Mesothelial cell of epicardium (in vitro differentiated cells): ENCODE measurements at regions not wholly inside any gene's neighbourhood (a gene's known extent, or its start where the extent isn't known, plus 50 kb on each side); places are given as distances from the start of the nearest gene placed in this dataset.

Experiments
- DNase-seq, 2 experiments: peaks; one replicate each; pipeline ENCODE4 v3.0.0; 2021; ENCODE audit warnings: low spot score in 2 of 2; ENCODE audit not compliant: unreplicated experiment in 2 of 2
- H3K27ac Mint-ChIP-seq: 2 replicates; pipeline ENCODE4 v1.8.0; 2021; ENCODE audit warnings: mixed read lengths
- H3K27me3 Mint-ChIP-seq: 2 replicates; pipeline ENCODE4 v1.8.0; 2021; ENCODE audit warnings: low read depth, mixed read lengths
- H3K36me3 Mint-ChIP-seq: 2 replicates; pipeline ENCODE4 v1.8.0; 2021; ENCODE audit warnings: mixed read lengths
- H3K4me1 Mint-ChIP-seq: 2 replicates; pipeline ENCODE4 v1.8.0; 2021; ENCODE audit warnings: mixed read lengths
- H3K4me3 Mint-ChIP-seq: 2 replicates; pipeline ENCODE4 v1.8.0; 2021; ENCODE audit warnings: mild to moderate bottlenecking, moderate library complexity, mixed read lengths
- H3K9me3 Mint-ChIP-seq: 2 replicates; pipeline ENCODE4 v1.8.0; 2021; ENCODE audit warnings: mixed read lengths
- TF ChIP-seq, protein P1 (sequence below): fragments of 200-600 bp; sonication (generic); IDR thresholded peaks from one replicate; pipeline ENCODE4 v1.5.0; 2021; ENCODE audit warnings: antibody characterized with exemption; ENCODE audit not compliant: unreplicated experiment

DNA sequence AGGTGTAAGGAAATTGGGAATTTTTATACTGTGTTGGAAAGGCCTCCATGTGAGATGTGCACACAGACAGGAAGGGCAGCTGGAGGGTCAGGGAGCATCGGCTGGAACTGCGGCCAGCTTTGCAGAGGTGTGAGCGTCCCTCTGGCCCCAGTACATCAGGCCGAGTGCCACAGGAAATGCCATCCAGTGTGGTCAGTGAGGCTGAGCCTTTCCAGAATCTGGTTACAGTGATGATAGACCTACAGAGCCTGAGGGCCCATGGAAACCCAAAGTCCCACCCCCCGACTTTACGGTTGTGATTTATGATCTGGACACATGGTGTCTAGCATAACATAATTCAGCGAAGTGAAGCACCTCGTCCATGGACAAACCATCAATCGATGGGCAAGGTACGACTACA is 137.3 kb upstream of the PDE10A start:
- TF ChIP-seq, protein P1, sequence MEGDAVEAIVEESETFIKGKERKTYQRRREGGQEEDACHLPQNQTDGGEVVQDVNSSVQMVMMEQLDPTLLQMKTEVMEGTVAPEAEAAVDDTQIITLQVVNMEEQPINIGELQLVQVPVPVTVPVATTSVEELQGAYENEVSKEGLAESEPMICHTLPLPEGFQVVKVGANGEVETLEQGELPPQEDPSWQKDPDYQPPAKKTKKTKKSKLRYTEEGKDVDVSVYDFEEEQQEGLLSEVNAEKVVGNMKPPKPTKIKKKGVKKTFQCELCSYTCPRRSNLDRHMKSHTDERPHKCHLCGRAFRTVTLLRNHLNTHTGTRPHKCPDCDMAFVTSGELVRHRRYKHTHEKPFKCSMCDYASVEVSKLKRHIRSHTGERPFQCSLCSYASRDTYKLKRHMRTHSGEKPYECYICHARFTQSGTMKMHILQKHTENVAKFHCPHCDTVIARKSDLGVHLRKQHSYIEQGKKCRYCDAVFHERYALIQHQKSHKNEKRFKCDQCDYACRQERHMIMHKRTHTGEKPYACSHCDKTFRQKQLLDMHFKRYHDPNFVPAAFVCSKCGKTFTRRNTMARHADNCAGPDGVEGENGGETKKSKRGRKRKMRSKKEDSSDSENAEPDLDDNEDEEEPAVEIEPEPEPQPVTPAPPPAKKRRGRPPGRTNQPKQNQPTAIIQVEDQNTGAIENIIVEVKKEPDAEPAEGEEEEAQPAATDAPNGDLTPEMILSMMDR: no peak
- H3K4me1 Mint-ChIP-seq: peaks cover 15% of the 10 kb centered on the region
- H3K4me3 Mint-ChIP-seq: no peak overlapping the region
- no peaks in the 10 kb centered on the region for H3K9me3 Mint-ChIP-seq
- no peak overlapping the region for H3K27ac Mint-ChIP-seq
- no peaks in the 10 kb centered on the region for H3K36me3 Mint-ChIP-seq
- peaks cover 59% of the 10 kb centered on the region for H3K27me3 Mint-ChIP-seq
- no peak for DNase-seq

DNA sequence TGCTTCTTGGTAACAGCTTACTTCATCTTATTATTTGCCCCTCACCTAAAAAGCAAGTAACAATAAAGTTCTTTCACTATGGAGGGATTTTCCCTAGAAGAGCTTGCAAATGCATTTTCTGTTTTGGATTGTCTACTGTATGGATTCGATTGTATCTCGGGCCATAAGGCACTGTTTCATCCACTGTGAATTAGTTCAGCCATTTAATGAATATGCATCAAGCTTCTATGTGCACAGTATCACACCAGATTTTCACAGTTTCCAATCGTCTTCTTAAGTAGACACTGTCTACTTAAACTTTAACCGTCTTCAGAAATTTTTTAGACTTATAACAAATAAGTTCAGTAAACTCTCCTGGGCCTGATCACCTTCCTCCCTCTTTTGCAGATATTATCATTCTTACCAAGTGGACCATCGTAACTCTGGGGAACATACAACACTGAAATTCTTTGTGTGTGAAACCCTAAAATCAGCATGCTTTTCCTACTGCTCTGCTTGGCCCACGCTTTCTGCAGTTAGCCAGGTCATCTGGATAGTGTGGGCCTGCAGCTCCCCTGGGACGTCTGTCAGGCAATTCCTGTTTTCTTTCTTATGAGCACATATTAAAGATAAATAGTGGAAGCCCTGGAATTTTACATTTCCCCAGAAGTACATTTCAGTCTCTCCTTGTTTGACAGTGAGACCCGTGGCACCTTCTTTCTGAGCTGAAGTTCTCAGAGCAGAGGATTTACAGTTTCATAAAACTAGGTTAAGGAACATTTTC is 136.5 kb upstream of the PDE10A start:
- H3K27me3 Mint-ChIP-seq: peaks cover 54% of the 10 kb centered on the region
- H3K27ac Mint-ChIP-seq: no peak overlapping the region
- H3K4me3 Mint-ChIP-seq: no peak overlapping the region
- no peaks in the 10 kb centered on the region for H3K9me3 Mint-ChIP-seq
- H3K36me3 Mint-ChIP-seq: no peaks in the 10 kb centered on the region
- peaks cover 15% of the 10 kb centered on the region for H3K4me1 Mint-ChIP-seq
- TF ChIP-seq, protein P1: no peak
- no peak for DNase-seq

DNA sequence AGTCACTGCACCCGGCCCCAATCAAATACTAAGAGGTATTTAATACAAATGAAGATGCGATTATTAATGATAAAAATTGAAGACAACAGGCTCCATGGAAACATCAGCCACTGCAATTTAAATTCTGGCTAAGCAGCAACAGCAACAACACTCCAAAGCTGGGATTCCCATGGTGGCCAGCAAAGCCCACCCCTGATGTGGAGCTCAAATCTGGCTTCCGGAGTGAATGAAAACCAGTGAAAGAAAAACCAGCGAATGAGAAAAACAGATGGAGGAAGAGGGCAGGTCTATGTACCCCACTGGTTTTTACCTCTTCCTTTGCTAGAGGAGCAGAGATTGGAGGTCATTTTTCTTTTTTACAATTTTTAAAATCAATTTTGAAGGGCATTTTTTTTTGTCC is 135.9 kb upstream of the PDE10A start:
- DNase-seq: no peak
- Mint-ChIP-seq H3K36me3 (no peaks in the 10 kb centered on the region), H3K27me3 (peaks cover 48% of the 10 kb centered on the region), H3K9me3 (no peaks in the 10 kb centered on the region), H3K27ac (no peak overlapping the region), H3K4me3 (no peak overlapping the region), H3K4me1 (peaks cover 10% of the 10 kb centered on the region)
- TF ChIP-seq, protein P1: no peak

DNA sequence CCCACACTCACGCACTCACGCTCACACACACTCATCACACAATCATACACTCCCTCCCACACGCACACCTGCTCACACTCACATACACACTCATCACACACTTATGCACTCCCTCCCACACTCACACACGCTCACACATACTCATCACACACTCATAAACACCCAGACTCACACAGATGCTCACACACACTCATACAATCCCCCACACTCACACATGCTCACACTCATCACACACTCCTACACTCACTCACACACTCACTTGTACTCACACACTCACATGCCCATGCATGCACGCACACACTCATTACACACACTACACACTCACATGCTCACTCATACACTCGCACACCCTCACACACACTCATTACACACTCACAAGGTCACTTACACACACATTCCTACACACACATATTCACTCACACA is 131.1 kb upstream of the PDE10A start:
- Mint-ChIP-seq H3K36me3 (no peaks in the 10 kb centered on the region), H3K9me3 (no peaks in the 10 kb centered on the region), H3K27ac (no peak overlapping the region), H3K4me3 (no peak overlapping the region), H3K27me3 (peaks cover 27% of the 10 kb centered on the region), H3K4me1 (peaks cover 3% of the 10 kb centered on the region)
- TF ChIP-seq, protein P1: no peak
- DNase-seq: no peak

DNA sequence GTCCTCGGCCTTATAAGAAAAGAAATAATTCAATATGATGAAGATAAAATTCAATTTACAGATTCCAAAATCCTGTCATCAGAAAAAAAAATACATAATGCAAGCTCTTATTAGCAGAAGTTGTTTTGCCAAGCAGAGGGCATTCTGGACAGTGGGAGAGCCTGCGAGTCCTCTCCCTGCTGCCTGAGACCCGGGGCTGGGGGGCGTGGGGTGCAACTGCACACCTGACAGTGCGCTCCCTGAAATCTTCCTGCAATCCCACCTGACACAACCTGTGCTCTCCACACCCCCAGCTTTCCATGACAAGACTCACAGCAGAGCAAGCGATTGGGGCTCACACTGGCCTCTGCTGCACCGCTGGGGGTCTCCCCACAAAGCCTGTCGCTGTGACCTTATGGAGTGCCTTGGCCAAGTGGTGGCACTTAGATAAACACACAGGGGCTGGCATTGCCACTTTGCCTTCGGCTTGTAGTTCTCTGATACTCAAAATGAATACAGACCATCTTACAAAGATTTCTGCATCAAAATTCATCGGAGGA is 130.3 kb upstream of the PDE10A start:
- TF ChIP-seq, protein P1: no peak
- no peaks in the 10 kb centered on the region for H3K9me3 Mint-ChIP-seq
- no peak overlapping the region for H3K4me3 Mint-ChIP-seq
- H3K4me1 Mint-ChIP-seq: peaks cover 3% of the 10 kb centered on the region
- H3K27ac Mint-ChIP-seq: no peak overlapping the region
- DNase-seq: no peak
- H3K36me3 Mint-ChIP-seq: no peaks in the 10 kb centered on the region
- peaks cover 27% of the 10 kb centered on the region for H3K27me3 Mint-ChIP-seq
